ENCODE measurements at regions not wholly inside any gene's neighbourhood (a gene's known extent, or its start where the extent isn't known, plus 50 kb on each side); places are given as distances from the start of the nearest gene placed in this dataset.

DNA sequence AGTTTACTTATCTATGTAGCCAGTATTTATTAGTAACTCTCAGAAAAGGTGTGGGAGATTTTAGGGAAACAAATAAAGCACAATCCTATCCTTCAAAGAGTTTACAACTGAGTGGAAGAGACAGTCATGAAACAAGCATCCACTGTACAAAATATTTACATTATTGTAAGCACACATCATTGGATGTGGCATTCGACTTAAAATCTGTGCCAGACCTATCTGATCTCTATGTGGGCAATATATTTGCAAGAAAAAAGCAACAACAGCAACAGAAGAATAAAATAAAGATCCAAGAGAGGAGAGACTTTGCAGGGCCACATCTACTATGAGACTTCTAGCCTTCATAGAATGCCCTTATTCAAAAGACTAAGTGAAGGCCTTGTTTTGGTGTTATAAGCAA is 882.1 kb upstream of the PIK3C3 start:
- TF ChIP-seq POLR2AphosphoS5 (IDR thresholded peaks at IDR 0.05) (no peak), EP300 (IDR thresholded peaks at IDR 0.05; ENCODE audit: low read depth) (no peak), POLR2A (IDR thresholded peaks at IDR 0.05) (no peak)
- TF ChIP-seq, protein P1, sequence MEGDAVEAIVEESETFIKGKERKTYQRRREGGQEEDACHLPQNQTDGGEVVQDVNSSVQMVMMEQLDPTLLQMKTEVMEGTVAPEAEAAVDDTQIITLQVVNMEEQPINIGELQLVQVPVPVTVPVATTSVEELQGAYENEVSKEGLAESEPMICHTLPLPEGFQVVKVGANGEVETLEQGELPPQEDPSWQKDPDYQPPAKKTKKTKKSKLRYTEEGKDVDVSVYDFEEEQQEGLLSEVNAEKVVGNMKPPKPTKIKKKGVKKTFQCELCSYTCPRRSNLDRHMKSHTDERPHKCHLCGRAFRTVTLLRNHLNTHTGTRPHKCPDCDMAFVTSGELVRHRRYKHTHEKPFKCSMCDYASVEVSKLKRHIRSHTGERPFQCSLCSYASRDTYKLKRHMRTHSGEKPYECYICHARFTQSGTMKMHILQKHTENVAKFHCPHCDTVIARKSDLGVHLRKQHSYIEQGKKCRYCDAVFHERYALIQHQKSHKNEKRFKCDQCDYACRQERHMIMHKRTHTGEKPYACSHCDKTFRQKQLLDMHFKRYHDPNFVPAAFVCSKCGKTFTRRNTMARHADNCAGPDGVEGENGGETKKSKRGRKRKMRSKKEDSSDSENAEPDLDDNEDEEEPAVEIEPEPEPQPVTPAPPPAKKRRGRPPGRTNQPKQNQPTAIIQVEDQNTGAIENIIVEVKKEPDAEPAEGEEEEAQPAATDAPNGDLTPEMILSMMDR (IDR thresholded peaks at IDR 0.05), result no peak
